ENCODE measurements at regions not wholly inside any gene's neighbourhood (a gene's known extent, or its start where the extent isn't known, plus 50 kb on each side); places are given as distances from the start of the nearest gene placed in this dataset.

DNA sequence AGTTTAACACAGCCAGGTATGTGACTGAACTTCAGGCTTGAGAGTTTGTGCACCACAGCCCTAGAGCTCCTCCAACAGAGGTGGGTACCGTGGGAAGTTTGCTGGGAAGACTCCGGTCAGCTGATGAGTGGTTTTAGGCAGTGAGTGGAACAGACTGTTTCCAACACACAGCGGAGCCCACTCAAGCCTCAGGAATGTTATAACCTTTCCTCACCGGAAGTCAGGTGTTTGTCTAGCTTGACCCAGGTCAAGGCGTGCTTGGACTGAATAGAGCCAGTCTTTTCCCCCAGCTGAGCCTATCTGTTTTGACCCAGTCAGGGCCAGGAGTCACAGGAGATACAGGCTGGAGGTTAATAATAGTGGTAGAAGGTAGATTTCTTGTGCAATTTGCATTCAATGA is 138.4 kb upstream of the PARP11 start:
- Histone ChIP-seq H3K27me3 (no peaks in the 10 kb centered on the region), H3K4me1 (peaks cover 81% of the 10 kb centered on the region), H3K27ac (peak overlapping the region; percentile 62 to 86 (median 84)), H3K9me3 (no peaks in the 10 kb centered on the region), H3K36me3 (replicated peaks in 1 of 2; ENCODE audit: insufficient read depth in 1 of 2, low read depth in 2 of 2) (no peaks in the 10 kb centered on the region), H3K4me3 (no peak overlapping the region)
- no peak for ATAC-seq
- peak in 1 of 3 donors; percentile 10 for TF ChIP-seq POLR2A (IDR thresholded peaks at IDR 0.05)
- TF ChIP-seq, protein P1, sequence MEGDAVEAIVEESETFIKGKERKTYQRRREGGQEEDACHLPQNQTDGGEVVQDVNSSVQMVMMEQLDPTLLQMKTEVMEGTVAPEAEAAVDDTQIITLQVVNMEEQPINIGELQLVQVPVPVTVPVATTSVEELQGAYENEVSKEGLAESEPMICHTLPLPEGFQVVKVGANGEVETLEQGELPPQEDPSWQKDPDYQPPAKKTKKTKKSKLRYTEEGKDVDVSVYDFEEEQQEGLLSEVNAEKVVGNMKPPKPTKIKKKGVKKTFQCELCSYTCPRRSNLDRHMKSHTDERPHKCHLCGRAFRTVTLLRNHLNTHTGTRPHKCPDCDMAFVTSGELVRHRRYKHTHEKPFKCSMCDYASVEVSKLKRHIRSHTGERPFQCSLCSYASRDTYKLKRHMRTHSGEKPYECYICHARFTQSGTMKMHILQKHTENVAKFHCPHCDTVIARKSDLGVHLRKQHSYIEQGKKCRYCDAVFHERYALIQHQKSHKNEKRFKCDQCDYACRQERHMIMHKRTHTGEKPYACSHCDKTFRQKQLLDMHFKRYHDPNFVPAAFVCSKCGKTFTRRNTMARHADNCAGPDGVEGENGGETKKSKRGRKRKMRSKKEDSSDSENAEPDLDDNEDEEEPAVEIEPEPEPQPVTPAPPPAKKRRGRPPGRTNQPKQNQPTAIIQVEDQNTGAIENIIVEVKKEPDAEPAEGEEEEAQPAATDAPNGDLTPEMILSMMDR (IDR thresholded peaks at IDR 0.05) = no peak
- WGBS, 2 donors = 20 to 60% methylated on average over 1 to 5 of the region's 5 CpGs
- peak in 3 of 4 donors; percentile 39 to 56 (median 54) for DNase-seq
- intact Hi-C loops (cut with DNase I) = no loop called here

DNA sequence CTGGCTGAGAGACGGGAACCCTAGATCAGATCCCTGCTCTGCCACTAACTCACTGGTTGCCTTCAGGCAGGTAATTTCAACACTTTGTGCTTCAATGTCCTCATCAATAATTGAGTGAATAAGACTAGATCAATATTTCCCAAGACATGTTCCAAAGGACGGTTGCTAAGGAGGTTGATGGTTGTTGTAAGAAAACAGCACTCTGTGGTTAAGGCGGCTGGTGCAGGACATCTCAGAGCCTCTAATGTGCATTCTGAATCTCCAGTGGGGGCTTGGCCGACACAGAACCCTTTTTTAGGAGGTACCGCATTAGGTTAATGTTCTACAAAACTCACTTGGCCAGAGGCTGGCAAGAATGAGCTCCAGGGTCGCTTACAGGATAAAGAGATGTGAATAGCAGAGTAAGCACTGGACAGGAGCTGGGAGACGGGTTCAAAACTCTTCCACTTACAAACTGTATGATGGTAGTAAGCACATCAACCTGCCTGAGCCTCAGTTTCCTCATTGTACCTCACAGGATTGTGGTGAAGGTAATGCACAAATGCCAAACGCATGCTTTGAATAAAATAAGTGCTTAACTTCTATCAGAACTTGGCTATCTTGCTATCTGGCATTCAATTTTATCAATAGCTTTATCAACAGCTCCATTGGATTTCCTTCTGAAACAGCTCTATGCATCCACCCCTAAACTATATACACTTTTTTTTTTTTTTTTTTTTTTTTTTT is 136.9 kb upstream of the PARP11 start:
- H3K36me3 ChIP-seq (replicated peaks in 1 of 2; ENCODE audit: insufficient read depth in 1 of 2, low read depth in 2 of 2) = no peaks in the 10 kb centered on the region
- H3K4me1 ChIP-seq = peaks cover 76% of the 10 kb centered on the region
- H3K27me3 ChIP-seq = no peaks in the 10 kb centered on the region
- ATAC-seq (peak; percentile 50), DNase-seq (peak in 2 of 4 donors; percentile 42 to 54)
- intact Hi-C loops (cut with DNase I) = no loop called here
- no peaks in the 10 kb centered on the region for H3K9me3 ChIP-seq
- H3K4me3 ChIP-seq = no peak overlapping the region
- WGBS, 2 donors = 33 to 45% methylated on average over 8 of the region's 8 CpGs
- peak overlapping the region; percentile 23 to 84 (median 73) for H3K27ac ChIP-seq
- no peak for TF ChIP-seq POLR2A (IDR thresholded peaks at IDR 0.05)
- TF ChIP-seq, protein P1 (IDR thresholded peaks at IDR 0.05) = no peak

DNA sequence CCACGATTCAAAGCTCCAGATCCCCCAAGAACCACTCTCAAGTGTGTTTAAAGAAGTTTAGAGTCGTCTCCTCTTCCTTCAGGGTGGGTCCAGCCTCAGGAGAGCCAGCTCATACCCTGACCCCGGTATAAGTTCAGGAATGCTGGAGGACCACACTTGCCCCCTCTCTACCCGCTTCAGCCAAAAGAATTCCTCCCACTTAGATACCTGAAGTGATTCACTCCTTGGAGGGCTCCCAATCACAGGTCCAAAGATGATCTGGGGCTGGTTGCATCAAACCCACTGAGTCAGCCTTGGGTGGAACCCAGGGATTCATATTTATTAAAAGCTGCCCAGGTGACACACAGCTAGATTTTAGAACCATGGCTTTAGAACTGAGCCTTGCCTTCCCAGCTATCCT is 133.5 kb upstream of the PARP11 start:
- no peaks in the 10 kb centered on the region for H3K36me3 ChIP-seq (replicated peaks in 1 of 2; ENCODE audit: insufficient read depth in 1 of 2, low read depth in 2 of 2)
- DNase-seq = no peak
- H3K27ac ChIP-seq = peak overlapping the region in 2 of 4 donors; percentile 32 to 57
- intact Hi-C loops (cut with DNase I) = no loop called here
- no peaks in the 10 kb centered on the region for H3K27me3 ChIP-seq
- no peaks in the 10 kb centered on the region for H3K9me3 ChIP-seq
- 86 to 89% methylated on average over 4 of the region's 4 CpGs for WGBS, 2 donors
- no peak overlapping the region for H3K4me3 ChIP-seq
- no peak for ATAC-seq
- TF ChIP-seq POLR2A (IDR thresholded peaks at IDR 0.05) = no peak
- TF ChIP-seq, protein P1 (IDR thresholded peaks at IDR 0.05) = no peak
- peaks cover 72% of the 10 kb centered on the region for H3K4me1 ChIP-seq

DNA sequence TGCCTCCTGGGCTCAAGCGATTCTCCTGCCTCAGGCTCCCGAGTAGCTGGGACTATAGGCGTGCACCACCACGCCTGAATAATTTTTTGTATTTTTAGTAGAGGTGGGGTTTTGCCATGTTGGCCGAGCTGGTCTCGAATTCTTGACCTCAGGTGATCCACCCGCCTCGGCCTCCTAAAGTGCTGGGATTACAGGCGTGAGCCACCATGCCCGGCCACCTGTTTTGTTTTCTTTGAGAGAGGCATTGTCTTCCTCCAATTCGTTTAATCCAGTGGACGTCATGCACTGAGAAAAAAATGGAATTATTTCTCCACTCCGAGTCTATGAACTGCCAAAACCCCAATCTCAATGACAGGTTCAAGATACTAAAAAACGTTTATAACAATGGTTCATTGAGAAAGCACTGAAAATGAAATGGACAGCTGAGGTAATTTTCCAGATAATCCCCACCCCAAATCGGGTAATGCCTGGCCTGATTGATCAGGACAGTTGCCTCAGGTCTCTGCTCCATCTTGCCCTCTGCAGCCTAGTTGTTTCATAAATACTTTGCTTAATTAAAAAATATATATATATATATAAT is 132.7 kb upstream of the PARP11 start:
- TF ChIP-seq, protein P1 (IDR thresholded peaks at IDR 0.05) = no peak
- TF ChIP-seq POLR2A (IDR thresholded peaks at IDR 0.05) = no peak
- no peak overlapping the region for H3K4me3 ChIP-seq
- H3K4me1 ChIP-seq = peaks cover 71% of the 10 kb centered on the region
- peak overlapping the region in 3 of 4 donors; percentile 57 to 81 (median 75) for H3K27ac ChIP-seq
- H3K9me3 ChIP-seq = no peaks in the 10 kb centered on the region
- intact Hi-C loops (cut with DNase I) = no loop called here
- WGBS, 2 donors = 52 to 60% methylated on average over 14 to 15 of the region's 15 CpGs
- DNase-seq (no peak), ATAC-seq (no peak)
- H3K27me3 ChIP-seq = no peaks in the 10 kb centered on the region
- H3K36me3 ChIP-seq (replicated peaks in 1 of 2; ENCODE audit: insufficient read depth in 1 of 2, low read depth in 2 of 2) = no peaks in the 10 kb centered on the region
